Stimulated activated CD4-positive, alpha-beta T cell treated with anti-CD3 and anti-CD28 coated beads, Interleukin-1b, Interleukin-23, amount 100 ng/mL, for 4 hours (primary cell): ENCODE measurements at regions not wholly inside any gene's neighbourhood (a gene's known extent, or its start where the extent isn't known, plus 50 kb on each side); places are given as distances from the start of the nearest gene placed in this dataset.

Experiments
- DNase-seq, 2 donors: peaks; one replicate each; pipeline ENCODE4 v3.0.0-alpha.2; 2020; ENCODE audit warnings: low read depth in 2 of 2

DNA sequence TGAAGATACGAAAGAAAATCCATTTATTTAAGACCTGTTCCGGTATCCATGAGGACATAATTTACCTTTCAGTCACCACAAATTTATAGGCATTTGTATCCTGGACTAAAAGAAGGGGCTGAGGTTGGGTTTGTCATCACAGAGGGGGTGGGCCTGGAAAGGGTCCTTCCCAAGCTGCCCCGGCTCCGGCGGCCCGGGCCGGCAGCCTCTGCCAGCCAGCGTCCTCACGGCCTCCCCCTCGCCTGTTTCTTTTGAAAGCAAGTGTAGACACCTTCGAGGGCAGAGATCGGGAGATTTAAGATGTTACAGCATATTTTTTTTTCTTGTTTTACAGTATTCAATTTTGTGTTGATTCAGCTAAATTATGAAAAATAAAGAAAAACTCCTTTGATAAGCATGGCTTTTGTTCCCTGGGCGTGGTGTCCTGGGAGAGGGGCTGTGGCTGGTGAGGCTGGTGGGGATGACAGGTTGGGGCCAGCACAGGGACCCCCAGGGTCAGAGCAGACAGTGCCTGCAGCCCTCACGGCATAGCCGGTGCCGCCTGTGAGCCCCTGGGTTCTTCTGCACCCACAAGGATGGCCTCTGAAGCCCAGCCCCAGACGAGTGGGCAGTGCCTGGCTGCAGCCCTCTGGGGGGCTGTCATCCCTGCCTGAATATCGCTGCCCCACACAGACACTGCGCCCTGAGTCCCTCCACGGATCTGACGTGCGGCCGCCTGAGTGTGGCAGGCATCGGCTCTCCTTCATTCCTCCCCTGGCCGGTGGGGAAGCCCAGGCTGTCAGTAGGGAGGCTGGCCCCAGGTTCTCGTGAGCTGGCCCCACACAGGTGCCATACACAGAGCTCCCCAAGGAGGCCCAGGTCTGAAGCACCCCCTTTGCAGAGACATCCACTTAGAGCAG, 1075.9 kb downstream of the BRD1 start:
- DNase-seq = no peak

DNA sequence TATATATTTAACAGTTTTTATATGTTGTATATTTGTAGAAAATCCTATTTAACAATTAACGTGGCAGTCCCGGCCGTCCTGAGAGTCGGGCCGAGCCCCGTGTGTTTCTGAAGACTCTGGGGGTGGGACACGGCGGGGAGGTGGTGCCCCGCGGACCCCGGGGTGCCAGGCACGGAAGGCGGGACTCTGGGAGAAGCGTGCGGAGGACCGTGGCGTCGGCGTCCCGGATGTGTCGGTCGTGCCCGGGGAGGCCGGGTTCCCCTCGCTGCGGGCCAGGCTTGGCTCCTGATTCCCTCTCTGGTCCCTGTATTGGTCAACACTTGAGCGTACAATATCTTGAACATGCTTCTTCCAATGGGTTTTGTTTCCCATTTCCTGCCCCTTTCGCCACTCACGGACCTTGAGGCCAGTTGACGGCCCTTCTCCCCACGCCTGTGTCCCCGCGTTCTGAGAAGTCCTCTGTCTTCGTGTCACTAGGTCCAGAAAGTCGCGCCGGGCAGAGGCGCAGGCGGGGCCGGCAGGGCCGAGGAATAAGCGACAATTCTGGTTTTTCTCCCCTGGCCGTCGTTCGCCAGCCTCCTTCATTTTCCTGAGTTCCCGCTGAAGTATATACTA, 1076.7 kb downstream of the BRD1 start:
- no peak for DNase-seq

DNA sequence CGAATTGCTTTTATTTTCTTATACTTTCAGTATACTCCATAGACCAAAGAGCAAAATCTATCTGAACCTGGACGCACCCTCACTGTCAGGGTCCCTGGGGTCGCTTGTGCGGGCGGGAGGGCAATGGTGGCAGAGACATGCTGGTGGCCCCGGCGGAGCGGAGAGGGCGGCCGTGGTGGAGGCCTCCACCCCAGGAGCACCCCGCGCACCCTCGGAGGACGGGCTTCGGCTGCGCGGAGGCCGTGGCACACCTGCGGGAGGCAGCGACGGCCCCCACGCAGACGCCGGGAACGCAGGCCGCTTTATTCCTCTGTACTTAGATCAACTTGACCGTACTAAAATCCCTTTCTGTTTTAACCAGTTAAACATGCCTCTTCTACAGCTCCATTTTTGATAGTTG, 1077.4 kb downstream of the BRD1 start:
- no peak for DNase-seq

DNA sequence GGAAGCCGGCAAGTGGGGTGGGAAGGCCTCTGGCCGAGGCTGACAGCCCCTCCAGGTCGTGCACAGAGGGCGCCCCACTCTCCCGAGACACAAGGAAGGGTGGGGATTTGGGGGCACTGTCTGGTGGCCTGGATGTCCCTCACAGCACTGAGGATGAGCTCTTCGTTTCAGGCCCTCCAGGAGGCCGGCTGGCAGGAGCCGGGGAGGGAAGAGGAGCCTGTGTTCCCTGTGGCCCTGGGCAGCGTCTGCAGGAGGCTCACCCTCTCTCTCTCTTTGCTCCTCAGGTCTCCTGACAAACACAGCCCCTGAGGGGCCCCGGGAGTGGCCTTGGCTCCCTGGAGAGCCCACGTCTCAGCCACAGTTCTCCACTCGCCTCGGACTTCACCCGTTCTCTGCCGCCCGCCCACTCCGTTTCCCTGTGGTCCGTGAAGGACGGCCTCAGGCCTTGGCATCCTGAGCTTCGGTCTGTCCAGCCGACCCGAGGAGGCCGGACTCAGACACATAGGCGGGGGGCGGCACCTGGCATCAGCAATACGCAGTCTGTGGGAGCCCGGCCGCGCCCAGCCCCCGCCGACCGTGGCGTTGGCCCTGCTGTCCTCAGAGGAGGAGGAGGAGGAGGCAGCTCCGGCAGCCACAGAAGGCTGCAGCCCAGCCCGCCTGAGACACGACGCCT, 1078.0 kb downstream of the BRD1 start:
- no peak for DNase-seq

- DNase-seq = no peak
Observed at GRCh38 chr22:48748860-48749554, 1078.7 kb downstream of the BRD1 start.

GRCh38 chr22:48748113-48748859, 1079.4 kb downstream of the BRD1 start:
- DNase-seq = no peak

GRCh38 chr22:48746789-48747425, 1080.8 kb downstream of the BRD1 start:
- no peak for DNase-seq

DNA sequence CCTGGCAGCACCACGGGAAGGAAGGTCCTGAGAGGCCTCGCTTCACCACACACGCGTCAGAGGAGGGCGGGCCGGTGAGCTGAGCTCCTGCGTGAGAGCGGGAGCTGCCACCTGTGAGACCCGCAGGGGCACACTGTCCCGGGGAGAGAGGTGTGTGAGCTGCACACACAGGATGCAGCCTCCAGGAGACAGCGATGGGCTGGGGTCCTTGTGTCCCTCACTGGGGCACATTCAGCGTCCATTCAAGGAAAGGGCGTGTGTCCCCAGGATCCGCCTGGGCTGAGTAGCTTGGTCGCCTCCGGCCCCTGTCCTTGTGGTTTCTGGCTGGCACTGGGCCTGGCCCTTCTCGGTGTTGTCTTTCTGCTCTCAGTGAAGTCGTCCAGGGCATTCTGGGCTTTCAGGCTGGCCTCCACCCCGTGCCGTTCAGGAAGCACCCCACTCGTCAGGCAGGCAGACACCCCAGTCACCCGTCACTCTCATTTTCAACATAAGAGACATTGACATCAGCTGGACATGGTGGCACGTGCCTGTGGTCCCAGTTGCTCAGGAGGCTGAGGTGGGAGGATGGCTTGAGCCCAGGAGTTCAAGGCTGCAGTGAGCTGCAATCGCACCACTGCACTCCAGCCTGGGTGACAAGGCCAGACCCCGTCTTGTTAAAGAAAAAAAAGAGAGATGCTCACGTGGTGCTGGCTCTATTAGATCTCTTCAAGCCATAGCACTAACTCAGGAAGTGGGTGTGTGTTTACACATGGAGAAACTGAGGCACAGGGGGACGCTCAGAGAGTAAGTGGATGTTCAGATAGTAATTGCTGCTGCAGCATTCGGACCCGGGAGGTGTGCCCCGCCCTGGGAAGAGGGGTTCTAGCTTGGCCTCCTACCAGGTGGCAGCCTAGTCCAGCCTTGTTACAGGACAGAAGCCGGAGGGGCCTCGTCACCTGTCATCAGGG, 1081.6 kb downstream of the BRD1 start:
- DNase-seq = no peak

- no peak for DNase-seq
Observed at GRCh38 chr22:48744967-48745841, 1082.5 kb downstream of the BRD1 start.

GRCh38 chr22:48744283-48744641, 1083.4 kb downstream of the BRD1 start:
- no peak for DNase-seq

DNA sequence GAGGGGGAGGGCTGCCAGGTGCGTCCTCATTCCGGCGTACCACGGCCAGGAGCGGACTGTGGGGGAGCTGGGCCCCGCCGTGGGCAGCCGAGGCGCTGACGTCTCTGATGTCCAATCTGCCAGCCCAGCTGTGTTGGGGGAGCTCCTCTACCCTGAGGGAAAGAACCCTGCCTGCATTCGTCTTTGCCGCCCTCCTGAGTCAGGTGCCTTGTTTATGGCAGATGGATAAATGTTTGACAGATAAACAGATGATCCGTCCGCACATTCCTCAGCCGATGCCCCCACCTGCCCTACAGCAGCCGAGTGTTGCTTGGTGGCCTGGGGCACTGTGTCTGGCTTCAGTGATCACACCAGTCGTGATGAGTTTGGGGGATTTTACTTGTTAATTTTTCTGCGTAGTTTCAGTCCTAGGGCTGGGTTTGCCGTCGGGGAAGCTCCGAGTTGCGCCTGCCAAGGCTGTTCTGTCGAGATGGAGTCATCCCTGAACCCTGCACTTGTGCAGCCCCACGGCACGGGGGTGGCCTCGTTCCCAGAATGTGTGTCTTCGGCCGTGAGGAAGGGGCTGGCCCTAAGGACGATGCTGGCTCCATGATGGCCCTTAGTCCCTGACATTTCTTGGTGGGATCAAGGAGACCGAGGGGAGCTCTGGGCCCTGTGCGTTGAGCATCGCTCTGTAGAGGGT, 1083.9 kb downstream of the BRD1 start:
- DNase-seq = no peak

DNA sequence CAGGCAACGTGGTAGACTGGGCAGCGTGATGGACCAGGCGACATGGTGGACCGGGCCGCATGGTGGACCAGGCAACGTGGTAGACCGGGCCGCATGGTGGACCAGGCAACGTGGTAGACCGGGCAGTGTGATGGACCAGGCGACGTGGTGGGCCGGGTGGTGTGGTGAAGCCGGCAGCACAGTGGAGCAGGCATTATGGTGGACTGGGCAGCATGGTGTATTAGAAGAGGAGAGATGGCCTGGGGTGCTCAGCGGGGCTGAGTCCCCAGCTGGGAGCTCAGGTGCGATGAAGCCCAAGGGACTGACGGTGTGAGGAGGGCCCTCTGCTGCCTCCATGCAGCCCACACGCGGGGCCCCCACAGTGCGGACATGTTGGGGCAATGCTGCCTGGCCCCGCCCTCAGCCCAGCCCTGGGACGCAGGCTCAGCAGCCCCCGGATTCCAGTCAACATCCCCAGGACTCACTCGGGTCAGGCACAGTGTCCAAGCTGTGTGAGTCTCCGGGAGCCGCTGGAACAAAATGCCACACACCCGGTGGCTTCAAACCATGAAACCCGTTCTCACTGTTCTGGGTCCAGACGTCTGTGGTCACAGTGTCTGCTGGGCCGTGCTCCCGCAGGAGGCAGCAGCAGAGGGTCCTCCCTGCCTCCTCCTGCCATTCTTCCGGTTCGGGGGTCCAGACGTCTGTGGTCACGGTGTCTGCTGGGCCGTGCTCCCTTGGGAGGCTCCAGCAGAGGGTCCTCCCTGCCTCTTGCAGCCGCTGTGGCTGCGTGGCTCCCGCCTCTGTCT, 1084.9 kb downstream of the BRD1 start:
- DNase-seq = no peak

- no peak for DNase-seq
Observed at GRCh38 chr22:48742191-48742555, 1085.5 kb downstream of the BRD1 start.

GRCh38 chr22:48741540-48741939, 1086.1 kb downstream of the BRD1 start:
- DNase-seq = no peak

GRCh38 chr22:48740731-48741405, 1086.8 kb downstream of the BRD1 start:
- no peak for DNase-seq

DNA sequence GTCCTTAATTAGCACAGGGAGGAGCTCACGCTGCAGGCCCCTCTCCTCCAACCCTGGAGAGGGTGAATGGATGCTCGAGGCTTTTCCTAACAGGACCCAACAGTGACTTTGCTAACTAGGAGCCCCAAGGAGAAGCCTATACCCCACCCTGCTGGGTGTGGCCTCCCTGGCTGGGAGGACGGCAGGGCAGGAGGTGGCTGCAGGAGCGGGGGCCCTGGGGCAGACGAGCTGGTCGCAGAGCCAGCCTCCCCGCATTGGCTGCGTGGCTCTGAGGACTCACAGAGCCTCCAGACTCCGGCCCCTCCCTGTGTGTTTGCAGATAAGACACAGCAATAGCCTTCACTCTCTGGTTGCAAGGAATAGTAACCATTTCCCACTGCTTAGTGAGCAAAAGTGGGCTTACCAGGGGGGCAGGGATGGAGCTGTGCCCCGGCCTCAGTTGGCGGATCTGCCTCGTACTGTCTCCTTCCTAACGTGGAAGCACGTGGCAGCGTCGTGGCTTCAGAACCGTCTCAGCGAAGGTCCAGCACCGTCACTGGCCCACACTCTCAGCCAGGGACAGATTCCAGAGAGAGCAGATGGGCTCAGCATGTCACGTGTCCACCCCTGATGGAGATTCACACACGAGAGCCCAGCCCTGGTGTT, 1087.5 kb downstream of the BRD1 start:
- no peak for DNase-seq
